GM19463 (cell line): ENCODE measurements at regions not wholly inside any gene's neighbourhood (a gene's known extent, or its start where the extent isn't known, plus 50 kb on each side); places are given as distances from the start of the nearest gene placed in this dataset.
"Not testable (repeated sequence)": the region's sequence is repeated elsewhere in the genome, so short reads cannot be mapped to it uniquely, and the experiment has no call there.

ENCODE experiments used
- ATAC-seq: cut with Tn5 transposase; IDR thresholded peaks from one replicate; pipeline ENCODE4 v1.9.1; 2021; ENCODE audit warnings: mild to moderate bottlenecking, moderate library complexity; ENCODE audit not compliant: unreplicated experiment

- ATAC-seq: no peak
Observed at GRCh38 chr1:193914871-193915270, 728.5 kb upstream of the B3GALT2 start.

DNA sequence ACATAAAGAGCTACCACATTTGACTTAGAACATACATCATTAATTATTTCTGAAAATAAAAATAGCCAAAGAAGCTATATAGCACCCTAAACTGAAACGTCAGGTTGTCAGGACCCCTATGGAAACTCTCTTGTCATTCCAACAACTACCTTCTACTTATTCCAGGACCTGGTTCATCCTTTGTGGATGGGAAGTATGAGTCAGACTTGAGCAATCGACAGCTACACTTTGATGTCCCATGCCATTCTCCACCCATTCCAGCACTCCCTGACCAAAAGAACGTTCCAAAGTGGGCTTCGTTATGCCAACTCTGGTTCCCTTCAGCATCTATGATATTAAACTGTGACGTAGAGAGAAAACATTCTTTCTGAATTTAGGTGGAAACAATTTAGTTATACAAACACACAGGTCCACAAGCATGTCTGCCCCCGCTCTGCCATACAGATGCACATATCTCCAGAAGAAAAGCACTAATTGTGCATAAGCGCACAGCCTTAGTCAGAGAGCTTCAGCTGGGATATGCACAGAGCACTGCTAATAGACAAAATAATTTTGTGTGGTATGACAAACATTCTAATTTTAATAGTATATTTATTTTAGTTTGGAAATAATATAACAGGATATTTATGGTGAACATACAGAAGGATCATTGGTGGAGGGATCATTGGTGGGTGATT, 723.1 kb upstream of the B3GALT2 start:
- ATAC-seq: no peak

GRCh38 chr1:193905288-193906085, 719.1 kb upstream of the B3GALT2 start:
- ATAC-seq: no peak

DNA sequence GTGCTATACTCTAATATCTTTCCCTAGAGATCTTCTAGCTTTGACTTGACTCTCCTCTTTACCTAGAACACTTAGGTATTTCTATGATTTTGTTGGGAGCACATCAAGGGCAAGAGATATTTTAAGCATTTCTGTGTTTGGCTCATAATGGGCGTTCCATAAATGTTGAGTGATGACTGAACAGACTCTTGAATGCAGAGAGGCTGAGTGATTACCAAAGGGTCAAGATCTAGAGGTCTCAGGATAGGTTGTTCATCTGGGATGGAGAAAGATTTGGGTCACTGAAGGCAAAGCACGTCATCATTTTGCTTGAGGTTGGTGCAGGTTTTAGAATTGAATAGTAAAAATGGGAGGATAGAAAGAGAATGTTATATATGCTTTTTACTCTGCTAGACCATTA, 705.4 kb upstream of the B3GALT2 start:
- ATAC-seq: no peak

- no peak for ATAC-seq
Observed at GRCh38 chr1:193890935-193891334, 704.5 kb upstream of the B3GALT2 start.

GRCh38 chr1:193884848-193885558, 698.6 kb upstream of the B3GALT2 start:
- ATAC-seq: no peak

- ATAC-seq: not testable (repeated sequence)
Observed at GRCh38 chr1:193877920-193878319, 691.5 kb upstream of the B3GALT2 start.

DNA sequence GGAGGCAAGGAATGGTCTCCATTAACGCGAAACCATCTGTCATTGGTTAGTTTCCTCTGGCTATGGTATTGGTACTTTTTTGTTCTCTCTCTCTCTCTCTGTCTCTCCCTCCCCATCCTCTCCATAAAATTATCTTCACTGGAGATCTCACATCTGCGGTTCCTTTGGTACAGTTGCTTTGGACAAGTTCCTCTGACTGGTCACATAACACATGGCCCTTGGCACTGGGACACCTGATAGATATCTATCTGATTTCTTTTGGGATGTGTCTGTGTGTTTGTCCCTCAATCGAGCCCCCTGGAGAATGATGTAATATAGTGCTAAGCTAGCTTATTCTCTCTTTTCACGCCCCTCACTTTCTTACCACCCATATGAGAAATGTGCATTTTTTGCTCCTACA, 682.0 kb upstream of the B3GALT2 start:
- no peak for ATAC-seq

- no peak for ATAC-seq
Observed at GRCh38 chr1:193856261-193856660, 669.8 kb upstream of the B3GALT2 start.

GRCh38 chr1:193850745-193851144, 664.3 kb upstream of the B3GALT2 start:
- no peak for ATAC-seq

- no peak for ATAC-seq
Observed at GRCh38 chr1:193846876-193847604, 660.6 kb upstream of the B3GALT2 start.

GRCh38 chr1:193846411-193846810, 660.0 kb upstream of the B3GALT2 start:
- ATAC-seq: no peak

- no peak for ATAC-seq
Observed at GRCh38 chr1:193841857-193842256, 655.4 kb upstream of the B3GALT2 start.

GRCh38 chr1:193831465-193831864, 645.1 kb upstream of the B3GALT2 start:
- ATAC-seq: no peak

DNA sequence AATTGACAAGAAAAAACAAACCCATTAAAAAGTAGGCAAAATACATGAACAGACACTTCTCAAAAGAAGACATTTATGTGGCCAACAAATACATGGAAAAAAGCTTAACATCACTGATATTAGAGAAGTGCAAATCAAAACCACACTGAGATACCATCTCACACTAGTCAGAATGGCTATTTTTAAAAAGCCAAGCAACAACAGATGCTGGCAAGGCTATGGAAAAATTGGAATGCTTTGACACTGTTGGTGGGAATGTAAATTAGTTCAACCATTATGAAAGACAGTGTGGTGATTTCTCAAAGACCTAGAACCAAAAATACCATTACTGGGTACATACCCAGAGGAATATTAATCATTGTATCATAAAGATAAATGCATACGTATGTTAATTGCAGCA, 641.1 kb upstream of the B3GALT2 start:
- ATAC-seq: no peak

DNA sequence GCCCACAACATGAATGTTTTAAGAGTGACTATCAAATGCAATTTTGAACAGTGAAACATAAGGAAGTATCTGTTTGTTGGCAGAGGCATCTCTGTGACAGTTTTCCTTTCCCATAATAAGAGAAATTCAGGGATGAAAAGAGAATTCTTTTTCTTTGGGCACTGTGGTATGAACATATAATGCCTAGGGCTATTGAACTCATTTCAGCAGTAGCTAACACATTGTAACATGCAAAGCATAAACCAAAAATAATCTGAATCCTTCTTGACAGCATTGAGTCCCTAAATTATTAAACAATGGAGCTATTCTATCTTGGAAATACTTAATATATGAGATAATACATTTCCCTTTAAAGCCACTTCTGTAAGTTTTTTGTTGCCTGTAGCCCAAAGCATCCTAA, 633.0 kb upstream of the B3GALT2 start:
- ATAC-seq: no peak

DNA sequence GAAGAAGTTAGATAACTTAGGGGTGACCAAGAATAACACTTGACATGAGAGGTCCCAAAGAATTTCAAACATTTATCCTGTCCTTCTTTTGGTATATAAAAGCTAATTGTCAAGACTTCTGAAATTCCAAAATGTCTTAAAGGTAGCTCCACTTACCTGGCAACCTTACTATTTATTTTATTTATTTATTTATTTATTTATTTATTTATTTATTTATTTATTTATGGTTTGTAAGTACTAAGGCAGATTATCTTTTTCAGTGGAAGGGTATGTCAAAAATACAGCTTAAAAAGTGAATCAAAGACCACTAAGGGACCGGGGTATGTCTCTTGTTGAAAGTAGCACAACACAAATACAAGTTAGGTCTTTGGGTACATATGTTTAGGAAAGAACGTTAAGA, 620.8 kb upstream of the B3GALT2 start:
- no peak for ATAC-seq

DNA sequence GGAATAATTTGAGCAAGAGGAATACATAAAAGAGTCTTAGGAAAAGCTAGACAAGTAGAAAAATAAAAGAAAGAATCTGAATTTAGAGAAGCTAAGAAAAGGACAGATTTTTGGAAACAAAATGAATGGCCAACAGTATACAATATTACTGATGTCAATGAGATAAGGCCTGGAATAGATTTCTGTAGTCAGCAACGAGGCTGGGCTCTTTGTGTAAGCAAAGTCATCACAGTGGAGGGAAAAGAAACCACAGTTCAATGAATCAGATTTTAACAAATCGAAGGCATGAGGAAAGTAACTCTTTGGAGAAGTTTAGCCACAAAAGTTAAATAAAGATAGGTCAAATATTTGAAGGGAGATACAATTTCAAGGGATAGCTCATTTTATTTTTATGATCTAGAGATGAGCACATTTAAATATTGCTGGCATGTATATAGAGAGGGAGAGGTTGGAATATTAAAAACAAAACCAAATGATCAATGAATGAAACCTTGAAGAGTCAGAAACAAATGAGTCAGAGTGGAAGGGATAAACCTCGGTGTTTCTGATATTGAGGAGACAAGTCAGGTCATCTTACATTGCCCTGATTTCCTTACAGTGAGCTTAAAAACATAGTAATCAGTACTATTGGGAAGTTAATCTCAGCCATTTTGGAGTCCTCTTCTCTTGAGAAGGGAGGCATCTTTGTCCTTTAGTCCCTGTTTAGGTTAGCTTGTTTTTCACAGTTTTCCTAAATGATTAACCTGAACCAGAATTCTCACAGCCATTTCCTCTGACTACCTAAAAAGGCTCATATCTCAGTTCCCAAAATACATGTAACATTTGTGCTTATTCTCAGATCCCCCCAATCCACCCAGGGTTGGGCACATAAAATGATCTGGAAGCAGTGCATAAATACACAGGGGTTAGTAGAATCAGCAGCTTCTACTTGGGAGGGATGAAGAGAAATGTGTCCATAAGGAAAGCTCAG, 620.0 kb upstream of the B3GALT2 start:
- peak; percentile 65 for ATAC-seq

DNA sequence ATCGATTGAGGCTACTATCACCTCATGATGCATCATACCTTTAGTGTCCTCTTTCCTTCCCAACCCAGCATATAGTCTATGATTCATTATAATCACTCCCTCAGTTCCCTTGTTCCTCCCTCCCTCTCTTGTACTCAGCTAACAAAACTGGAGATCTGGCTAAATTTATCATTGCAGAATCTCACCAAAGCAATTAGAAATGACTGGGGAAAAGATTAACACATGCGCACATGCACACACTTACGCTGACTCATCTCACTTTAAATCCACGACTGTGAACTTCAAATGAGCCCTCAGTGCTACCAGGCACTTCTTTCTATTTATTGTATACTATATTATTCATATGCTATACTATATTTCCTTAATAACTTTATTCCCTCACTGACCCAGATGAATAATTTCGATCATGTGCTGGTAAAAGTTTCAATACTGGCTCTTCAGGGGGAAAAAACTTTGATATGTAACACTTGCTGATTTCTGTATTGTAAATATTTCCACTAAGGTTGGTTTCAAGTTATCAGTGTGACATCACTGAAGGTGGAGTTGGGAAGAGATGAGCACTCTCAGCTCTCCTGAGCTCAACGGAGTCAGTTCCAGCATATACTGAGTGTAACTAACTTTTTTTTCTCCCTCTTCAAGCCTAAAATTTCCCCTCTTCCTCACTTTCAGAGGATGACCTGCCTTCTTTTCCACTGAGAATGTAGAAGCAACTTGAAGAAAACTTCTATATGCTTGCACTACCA, 613.7 kb upstream of the B3GALT2 start:
- ATAC-seq: no peak
